ENCODE measurements at regions not wholly inside any gene's neighbourhood (a gene's known extent, or its start where the extent isn't known, plus 50 kb on each side); places are given as distances from the start of the nearest gene placed in this dataset.

GRCh38 chr7:69193061-69193460, 405.2 kb upstream of the AUTS2 start (continued):
- no peak for TF ChIP-seq REST (IDR thresholded peaks at IDR 0.05; ENCODE audit: unreplicated experiment)
- no peak for TF ChIP-seq POLR2AphosphoS5 (IDR thresholded peaks at IDR 0.05; ENCODE audit: low read depth)

DNA sequence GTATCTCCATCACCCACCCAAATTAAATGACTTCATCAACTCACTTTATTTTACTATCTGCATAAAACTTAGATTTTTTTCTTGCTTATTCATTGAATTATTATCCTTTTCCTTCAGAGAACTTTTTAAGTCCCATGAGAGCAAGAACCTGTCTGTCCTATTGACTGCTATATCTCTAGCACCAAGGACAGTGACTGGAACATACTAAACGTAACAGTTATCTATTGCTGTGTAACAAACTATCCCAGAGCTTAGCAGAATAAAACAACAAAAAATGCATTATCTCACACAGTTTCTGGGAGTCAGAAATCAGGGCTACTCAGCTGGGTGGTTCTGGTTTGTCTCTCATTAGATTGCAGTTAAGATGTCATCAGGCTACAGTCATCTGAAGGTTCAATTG, 401.7 kb upstream of the AUTS2 start:
- no peaks in the 10 kb centered on the region for H3K4me1 ChIP-seq (ENCODE audit: insufficient read depth)
- Mint-ChIP-seq H3K4me3 (no peak overlapping the region), H3K27me3 (ENCODE audit: insufficient read depth, low read depth, poor library complexity) (peaks cover 3% of the 10 kb centered on the region), H3K9me3 (peaks cover 92% of the 10 kb centered on the region), H3K4me1 (no peaks in the 10 kb centered on the region), H3K27ac (no peak overlapping the region), H3K36me3 (ENCODE audit: low read depth) (peaks cover 44% of the 10 kb centered on the region)
- TF ChIP-seq CREB1 (CRISPR knock-in tag; IDR thresholded peaks at IDR 0.05; ENCODE audit: low read depth) (no peak), POLR2AphosphoS5 (IDR thresholded peaks at IDR 0.05; ENCODE audit: low read depth) (no peak), STAT1 (IDR thresholded peaks at IDR 0.05; ENCODE audit: unreplicated experiment) (no peak), REST (IDR thresholded peaks at IDR 0.05; ENCODE audit: unreplicated experiment) (no peak), EZH2phosphoT487 (IDR thresholded peaks at IDR 0.05; ENCODE audit: unreplicated experiment) (no peak), ZNF114 (CRISPR knock-in tag; IDR thresholded peaks at IDR 0.05) (no peak), CTCF (conservative IDR thresholded peaks at IDR 0.05; ENCODE audit: low read depth in 2 of 2) (no peak), JUNB (IDR thresholded peaks at IDR 0.05; ENCODE audit: unreplicated experiment) (no peak), ZNF331 (CRISPR knock-in tag; IDR thresholded peaks at IDR 0.05; ENCODE audit: low read depth) (no peak)
- H3K9me2 ChIP-seq (ENCODE audit: insufficient read depth): no peaks in the 10 kb centered on the region
- no peak for DNase-seq (ENCODE audit: low spot score)
- H4K20me1 ChIP-seq (replicated peaks; ENCODE audit: insufficient read depth): no peaks in the 10 kb centered on the region
- no peaks in the 10 kb centered on the region for H3F3A ChIP-seq (replicated peaks; ENCODE audit: low read depth)
- H3K36me3 ChIP-seq (ENCODE audit: insufficient read depth): no peaks in the 10 kb centered on the region
- no peak overlapping the region for H3K4me3 ChIP-seq
- H3K27ac ChIP-seq (ENCODE audit: low read depth): no peak overlapping the region
- no peaks in the 10 kb centered on the region for H3K79me2 ChIP-seq (replicated peaks; ENCODE audit: insufficient read depth)
- no peak for ATAC-seq
- H2AFZ ChIP-seq: no peak overlapping the region
- no peak overlapping the region for H3K4me2 ChIP-seq
- H3K27me3 ChIP-seq (ENCODE audit: insufficient read depth): no peaks in the 10 kb centered on the region
